Ramos (cell line): ENCODE measurements at regions not wholly inside any gene's neighbourhood (a gene's known extent, or its start where the extent isn't known, plus 50 kb on each side); places are given as distances from the start of the nearest gene placed in this dataset.

Source experiments
- in situ Hi-C: fragments of 300-500 bp; cut with MboI; formaldehyde crosslinking; loops from one replicate; pipeline ENCODE4 v1.14.3; 2022; ENCODE audit warnings: low sequenced_read_pairs; ENCODE audit not compliant: unreplicated experiment

DNA sequence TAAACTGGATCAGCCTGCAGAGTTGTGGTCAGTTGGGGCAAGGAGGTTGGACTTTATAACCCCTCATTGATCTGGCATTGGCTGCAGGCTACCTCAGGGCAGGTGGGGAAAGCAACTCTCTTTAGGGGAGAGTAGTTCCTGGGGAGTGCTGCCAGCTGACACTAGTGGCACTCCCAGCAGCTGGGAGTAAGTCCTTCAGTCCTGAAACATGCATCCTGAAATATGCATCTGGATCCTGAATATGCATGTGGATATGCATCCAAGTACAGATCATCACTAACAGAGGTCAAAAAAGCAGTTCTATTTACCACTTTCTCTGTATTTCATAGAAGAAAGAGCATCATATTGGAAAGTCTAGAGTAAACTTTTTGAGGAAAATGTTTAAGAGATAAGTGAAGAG is 350.8 kb downstream of the EPM2A start:
- in situ Hi-C loops, result no loop called here

DNA sequence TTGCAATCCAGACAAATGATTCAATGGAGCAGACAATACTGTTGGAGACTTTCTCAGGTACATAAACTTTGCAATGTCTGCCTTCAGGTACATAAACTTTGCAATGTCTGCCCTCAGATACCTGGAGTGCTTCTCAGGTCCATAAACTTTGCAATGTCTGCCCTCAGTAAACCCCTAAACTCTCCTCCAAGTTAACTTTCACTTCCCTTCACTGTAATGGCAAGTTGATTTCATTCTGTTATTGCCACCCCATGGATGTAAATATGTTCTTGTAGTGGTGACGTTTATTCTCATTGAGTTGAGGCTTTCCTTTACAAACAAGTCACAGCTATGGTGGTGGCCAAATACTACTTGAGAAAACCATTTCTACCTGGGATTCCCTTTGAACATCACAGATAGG is 338.8 kb downstream of the EPM2A start:
- in situ Hi-C loops, result no loop called here

DNA sequence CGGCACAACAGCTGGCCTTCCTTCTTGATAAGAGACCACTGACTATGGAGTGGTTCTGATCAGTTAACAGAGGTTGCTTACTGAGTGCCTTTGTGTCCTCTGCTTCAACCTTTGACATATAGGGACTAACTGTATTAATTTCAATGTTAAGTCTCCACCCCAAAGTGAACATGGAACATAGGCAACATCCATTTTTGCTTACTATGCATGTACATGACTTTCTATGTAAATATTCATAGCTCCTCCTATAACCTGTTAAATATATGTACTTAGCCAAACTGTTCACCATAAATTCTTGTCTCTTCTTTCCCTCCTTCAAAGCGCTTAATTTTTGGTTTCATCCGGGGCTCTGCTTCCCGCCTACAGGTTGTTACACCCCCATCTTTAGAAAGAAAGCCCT is 334.8 kb downstream of the EPM2A start:
- in situ Hi-C loops, result no loop called here

DNA sequence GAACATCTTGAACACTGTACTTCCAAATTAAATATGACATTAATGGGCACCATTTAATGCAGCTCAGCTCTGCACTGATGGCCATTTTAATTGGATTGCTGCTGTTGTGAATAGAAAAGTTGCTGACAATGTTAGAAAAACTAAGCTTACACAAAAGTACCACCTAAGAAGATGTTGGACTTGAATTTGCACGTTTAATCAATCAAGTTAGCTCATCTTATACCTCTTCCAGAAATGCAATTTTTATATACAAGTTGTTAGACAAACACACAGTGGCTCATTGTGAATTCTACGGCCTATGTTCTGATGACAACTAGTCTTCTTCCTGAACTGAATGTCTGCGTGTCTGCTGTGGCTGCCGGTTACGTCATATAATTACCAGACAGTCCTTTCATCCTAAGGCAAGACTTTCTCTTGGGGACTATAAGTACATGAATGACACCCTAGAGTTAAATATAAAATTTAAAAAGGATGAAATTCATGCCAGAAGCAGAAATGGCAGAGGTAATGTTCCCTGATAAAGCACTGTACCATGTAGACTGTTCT is 330.2 kb downstream of the EPM2A start:
- in situ Hi-C loops, result no loop called here

DNA sequence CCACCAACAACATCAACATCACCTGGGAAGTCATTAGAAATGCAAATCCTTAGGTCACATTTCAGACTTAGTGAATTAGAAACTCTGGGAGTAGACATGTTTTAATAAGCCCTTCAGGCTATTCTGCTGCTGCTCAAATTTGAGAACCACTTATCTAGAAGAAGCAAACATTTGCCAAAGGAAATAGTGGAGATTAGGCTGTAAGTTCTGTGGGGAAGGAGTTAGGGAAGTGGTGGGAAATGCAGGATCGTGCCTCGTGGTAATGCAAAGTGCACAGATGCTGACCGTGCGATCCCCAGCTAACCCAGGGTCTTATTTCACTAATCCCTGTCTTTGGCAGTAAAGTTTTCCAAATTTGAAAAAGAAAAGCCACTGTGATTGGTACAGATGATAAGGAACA is 328.5 kb downstream of the EPM2A start:
- in situ Hi-C loops, result no loop called here

DNA sequence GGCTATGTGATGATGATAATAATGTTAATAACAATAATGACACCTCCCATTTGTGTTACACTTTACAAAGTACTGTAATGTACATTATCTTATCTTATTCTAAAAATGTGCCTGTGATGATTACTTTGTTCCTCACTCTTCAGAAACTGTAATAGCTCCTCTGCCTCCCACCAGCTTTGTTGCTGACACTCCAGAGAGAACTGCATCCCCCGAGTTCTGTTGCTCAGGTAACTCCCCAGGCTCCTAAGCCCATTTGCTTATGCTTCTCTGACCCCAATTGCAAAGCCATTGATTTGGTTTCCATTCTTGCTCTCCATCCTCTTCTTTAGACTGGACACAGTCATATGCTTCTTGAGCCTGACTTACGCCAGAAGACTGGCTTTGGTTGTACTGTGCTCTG is 319.7 kb downstream of the EPM2A start:
- in situ Hi-C loops, result no loop called here

DNA sequence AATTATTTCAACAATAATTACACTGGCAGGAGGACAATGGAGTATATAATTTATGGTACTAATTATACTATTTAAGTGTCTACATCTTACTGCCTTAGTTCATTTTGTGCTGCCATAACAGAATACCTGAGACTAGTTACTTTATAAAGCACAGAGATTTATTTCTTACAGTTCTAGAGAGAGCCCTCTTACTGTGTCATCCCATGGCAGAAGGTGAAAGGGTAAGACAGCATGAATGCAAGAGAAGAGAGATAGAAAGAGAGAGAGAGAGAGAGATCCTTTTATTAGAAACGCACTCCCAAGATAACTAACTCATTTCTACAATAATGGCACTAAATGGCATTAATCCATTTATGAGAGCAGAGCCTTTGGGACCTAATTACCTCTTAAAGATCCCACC is 314.7 kb downstream of the EPM2A start:
- in situ Hi-C loops, result no loop called here

DNA sequence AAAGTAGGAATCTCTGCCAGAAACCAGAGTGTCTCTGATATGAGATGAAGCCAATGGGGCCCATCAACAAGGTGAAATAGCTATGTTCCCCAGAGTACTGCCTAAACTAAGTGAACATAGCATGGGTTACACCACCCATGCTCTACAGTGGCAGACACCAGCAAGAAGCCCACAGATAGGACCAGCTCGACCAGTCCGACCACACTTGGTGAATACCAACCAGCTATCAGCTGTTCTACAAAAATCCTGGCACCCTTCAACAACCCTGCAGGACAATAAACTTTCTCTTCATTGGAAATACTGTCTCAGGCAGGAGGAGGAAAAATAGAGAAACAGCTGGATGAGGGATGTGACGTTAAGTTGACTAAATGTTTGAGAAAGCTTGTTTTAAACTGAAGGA is 311.4 kb downstream of the EPM2A start:
- in situ Hi-C loops, result no loop called here

DNA sequence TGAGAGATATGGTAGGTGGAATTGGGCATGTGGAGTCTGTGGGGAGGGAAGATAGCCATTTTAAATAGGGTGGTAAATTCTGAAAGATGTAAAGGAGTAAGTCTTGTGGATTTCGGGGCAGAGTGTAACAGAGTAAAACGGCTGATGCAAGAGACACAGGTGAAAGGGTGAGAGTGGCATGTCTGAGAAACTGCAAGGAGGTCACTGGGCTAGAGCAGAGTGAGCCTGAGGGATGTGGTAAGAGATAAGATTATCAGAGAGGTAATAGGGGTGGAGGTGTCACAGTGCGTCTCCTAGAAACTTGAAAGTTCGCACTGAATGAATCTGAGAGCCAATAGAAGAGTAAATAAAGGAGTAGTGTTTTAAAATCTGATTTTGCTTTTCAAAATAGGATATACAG is 308.1 kb downstream of the EPM2A start:
- in situ Hi-C loops, result no loop called here

DNA sequence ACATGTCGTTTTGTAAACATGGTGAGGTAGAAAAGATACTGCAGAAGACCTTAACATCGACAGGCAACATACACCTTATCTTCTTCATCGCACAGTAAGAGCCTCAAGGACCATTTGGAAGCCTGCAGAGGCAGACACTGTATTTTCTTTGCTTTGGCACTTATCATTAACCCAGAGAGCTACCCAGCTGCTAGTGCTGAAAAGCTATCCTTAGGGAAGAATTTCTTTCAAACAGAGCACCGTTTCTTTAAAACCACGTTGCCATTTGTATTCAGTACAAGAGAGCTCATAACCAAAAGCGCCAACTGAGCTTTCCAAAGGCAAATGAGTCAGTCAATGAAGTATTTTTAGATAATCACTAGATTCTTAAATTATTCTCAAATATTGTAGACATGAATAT is 306.6 kb downstream of the EPM2A start:
- in situ Hi-C loops, result no loop called here

DNA sequence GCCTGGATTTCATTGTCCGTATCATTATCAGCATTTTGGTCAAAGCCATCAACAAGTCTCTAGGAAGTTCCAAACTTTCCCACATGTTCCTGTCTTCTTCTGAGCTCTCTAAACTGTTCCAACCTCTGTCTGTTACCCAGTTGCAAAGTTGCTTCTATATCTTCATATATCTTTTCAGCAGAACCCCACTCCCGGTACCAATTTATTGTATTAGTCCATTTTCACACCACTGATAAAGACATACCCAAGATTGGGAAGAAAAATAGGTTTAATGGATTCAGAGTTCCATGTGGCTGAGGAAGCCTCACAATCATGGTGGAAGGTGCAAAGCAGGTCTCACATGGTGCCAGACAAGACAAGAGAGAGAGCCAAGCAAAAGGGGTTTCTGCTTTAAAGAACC is 293.2 kb downstream of the EPM2A start:
- in situ Hi-C loops, result no loop called here

DNA sequence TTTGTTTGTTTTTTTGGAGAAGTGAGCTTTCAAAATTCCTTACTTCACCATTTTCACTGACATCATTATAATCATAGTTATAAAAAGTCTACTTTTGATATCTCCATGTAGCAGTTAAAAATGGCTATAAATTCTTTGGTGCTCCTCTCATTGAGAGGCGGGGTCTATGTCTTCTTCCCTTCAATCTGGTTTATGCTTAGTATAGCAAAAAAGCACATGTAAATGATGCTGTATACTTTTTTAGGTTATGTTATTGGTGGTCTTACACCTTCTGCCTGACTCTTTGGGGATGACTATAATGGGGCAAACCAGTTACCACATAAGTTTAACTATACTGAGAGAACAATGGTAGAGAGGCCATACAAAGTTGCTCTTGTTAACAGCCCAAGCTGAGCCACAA is 289.6 kb downstream of the EPM2A start:
- in situ Hi-C loops, result no loop called here

DNA sequence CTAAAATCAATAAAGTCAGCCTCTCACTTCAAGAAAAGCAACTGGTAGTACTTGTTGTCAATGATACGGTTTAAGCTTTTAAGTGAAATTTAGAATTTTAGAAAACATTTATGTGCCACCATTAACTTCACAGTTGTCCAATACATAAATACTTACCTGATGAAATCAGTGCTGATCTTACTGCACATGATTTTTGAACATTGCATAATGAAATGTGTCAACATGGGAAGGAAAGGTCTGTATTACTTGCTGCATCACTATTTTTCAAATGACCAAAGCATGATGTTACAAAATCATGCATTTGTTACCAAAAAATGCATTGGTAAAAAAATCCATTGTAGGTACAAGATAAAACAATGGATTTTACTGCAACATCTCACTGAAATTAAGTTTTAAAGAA is 284.3 kb downstream of the EPM2A start:
- in situ Hi-C loops, result no loop called here

DNA sequence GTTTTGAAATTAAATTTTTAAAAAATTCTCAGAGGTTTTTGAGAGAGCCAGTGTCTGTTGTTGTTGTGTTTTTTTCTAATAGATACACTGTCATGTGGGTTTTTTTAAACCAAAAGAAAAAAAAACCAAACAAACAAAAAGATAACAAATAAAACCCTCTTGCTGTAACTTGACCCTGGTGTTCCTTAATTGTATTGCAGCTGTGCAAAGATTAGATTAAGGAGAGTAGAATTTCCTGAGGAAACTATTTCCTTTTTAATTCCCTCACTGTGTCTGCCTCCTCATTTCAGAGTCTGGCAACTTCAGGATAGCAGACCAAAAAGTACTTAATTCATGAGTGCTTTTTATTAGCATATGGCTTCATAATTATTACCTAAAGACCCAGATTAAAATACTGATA is 281.9 kb downstream of the EPM2A start:
- in situ Hi-C loops, result no loop called here

DNA sequence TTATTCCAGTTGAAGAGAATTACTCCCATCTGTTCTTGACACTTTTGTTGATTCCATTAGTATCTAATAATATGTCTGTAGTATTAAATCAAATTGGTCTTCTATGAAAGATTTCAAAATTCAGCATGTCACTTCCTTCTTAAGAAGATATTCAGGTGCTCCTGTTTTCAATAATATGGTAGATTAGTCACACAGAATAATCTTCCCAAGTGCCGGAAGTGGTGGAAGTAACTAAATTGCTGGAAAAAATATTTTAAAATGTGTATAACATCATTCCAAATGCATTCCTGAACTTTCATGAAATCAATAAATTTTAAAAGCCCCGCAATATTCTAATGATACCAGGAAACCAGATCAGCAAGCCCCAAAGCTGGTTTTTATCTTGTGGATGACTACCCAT is 281.3 kb downstream of the EPM2A start:
- in situ Hi-C loops, result no loop called here

DNA sequence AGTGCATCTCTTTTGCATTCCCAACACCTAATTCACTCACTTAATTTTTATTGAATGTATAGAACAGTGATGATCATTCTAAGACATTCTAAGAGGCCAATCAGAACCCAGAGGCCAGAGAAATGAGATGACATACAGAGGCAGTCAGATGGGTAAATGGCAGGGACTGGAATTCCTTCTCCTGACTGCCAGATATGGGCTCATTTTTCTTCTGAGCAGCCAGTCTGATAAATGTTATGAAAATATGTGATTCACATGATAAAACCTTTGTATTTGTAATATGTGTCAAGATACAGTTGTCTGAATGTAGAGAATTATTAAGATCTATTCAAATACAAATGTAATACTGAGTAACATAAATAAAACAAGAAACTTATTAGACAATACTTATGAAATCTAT is 277.8 kb downstream of the EPM2A start:
- in situ Hi-C loops, result no loop called here

DNA sequence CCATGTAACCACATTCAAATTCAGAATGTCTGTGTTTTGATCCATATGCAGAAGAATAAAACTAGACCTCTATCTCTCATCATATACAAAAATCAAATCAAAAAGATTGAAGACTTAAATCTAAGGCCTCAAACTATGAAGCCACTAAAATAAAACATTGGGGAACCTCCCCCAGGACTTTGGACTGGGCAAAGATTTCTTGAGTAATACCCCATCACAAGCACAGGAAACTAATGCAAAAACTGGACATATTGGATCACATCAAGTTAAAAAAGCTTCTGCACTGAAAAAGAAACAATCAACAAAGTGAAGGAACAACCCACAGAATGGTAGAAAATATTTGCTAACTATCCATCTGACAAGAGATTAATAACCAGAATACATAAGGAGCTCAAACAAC is 266.8 kb downstream of the EPM2A start:
- in situ Hi-C loops, result no loop called here

DNA sequence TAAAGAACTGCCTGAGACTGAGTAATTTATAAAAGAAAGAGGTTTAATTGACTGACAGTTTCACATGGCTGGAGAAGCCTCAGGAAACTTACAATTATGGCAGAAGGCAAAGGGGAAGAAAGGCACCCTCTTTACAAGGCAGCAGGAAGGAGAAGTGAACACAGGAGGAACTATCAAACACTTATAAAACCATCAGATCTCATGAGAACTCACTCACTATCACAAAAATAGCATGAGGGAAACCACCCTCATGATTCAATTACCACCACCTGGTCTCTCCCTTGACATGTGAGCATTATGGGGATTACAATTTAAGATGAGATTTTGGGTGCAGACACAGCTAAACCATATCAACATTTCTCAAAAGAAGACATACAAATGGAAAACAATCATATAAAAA is 266.3 kb downstream of the EPM2A start:
- in situ Hi-C loops, result no loop called here

DNA sequence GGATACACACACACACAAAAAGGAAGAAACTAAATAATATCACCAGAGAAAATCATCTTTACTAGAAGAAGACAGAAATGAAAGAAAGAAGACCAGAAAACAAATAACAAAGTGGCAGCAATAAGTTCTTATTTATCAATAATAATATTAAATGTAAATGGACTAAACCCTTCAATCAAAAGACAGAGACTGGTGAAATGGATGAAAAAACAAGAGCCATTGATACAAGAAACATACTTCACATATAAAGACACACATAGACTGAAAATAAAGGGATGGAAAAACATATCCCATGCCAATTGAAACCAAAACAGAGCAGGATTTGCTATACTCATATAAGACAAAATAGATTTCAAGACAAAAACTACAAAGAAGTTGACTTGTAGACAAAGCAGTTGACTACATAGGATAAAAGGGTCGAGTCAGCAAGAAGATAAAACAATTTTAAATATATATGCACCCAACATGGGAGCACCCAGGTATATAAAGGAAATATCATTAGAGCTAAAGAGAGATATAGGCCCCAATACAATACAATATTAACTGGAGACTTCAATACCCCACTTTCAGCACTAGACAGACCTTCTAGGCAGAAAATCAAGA is 259.4 kb downstream of the EPM2A start:
- in situ Hi-C loops, result no loop called here

DNA sequence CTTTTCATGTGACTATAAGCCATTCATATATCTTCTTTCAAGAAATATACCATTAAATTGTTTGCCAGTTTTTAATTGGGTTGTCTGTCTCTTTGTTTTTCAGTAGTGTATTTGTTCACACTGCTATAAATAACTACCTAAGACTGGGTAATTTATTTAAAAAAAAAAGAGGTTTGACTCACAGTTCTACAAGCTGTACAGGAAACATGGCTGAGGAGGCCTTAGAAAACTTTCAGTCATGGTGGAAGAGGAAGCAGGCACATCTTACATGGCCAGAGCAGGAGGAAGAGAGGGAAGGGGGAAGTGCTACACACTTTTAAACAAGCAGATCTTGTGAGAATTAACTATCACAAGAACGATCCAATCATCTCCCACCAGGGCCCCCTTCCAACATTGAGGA is 255.3 kb downstream of the EPM2A start:
- in situ Hi-C loops, result no loop called here

DNA sequence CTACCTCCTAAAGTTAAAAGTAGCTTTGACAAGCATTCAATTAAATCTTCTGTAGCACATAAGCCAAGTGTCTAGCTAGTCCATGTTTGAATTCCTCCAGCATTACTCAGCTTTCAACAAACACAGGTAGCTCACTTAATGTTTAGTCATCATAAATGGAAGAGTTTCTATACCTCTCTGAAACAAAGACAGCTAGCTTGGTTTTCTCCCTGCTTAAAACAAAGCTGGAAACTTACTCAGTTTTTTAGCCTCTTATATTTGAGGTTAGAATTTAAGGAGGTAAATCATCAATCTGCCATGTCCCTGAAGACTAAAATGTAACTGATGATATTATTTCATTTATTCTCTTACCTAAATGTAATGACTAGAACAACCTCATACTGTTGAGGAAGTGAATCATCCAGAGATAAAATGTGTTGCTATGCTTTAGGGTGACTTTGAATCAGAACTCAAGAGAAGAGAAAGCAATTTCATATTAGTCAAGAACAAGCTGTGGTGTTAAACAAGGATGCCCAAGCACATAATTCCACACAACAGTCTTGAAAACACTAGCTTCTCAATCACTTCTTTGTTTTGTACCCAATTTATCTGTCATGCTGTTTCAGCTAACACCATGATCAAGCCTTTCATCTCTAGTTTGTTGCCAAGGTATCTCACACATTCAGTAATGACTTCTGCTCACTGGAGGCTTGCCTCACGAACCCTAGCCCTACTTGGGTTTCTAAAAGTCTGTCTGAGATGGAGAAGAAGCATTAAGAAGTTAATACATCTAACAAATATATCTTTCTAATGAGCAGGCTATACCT is 251.9 kb downstream of the EPM2A start:
- in situ Hi-C loops, result no loop called here

DNA sequence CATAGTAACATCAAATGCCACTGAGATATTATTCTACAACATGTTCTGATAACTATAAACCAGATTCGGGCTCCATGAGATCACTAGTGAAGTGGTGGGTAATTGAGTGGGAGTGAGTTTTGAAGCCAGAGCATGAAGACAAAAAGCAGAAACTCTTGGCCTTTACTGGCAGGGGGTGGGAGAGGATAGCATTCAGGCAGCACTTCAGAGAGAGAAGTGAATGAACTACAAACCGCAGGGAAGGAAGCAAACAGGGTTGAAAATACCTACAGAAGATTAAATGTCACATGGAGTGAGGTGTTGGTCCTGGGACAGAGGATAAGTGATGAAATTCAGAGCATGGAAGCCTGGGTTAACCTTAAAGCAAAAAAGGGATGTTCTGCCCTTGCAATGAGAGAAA is 250.0 kb downstream of the EPM2A start:
- in situ Hi-C loops, result no loop called here
